ENCODE measurements at regions not wholly inside any gene's neighbourhood (a gene's known extent, or its start where the extent isn't known, plus 50 kb on each side); places are given as distances from the start of the nearest gene placed in this dataset.

GRCh38 chr20:22796469-22797077 is 212.2 kb upstream of the FOXA2 start:
- H3K4me1 ChIP-seq = no peaks in the 10 kb centered on the region
- ATAC-seq (no peak), FAIRE-seq (no peak), DNase-seq (no peak)
- intact Hi-C loops (cut with DNase I) = no loop called here
- WGBS, 2 donors = 48 to 65% methylated on average over 5 of the region's 5 CpGs
- no peaks in the 10 kb centered on the region for H3K9me3 ChIP-seq
- no peaks in the 10 kb centered on the region for H3K27me3 ChIP-seq
- H3K27ac ChIP-seq = peak overlapping the region in 1 of 4 donors; percentile 26
- no peaks in the 10 kb centered on the region for H3K36me3 ChIP-seq
- no peak overlapping the region for H3K4me3 ChIP-seq
- TF ChIP-seq, protein P1, sequence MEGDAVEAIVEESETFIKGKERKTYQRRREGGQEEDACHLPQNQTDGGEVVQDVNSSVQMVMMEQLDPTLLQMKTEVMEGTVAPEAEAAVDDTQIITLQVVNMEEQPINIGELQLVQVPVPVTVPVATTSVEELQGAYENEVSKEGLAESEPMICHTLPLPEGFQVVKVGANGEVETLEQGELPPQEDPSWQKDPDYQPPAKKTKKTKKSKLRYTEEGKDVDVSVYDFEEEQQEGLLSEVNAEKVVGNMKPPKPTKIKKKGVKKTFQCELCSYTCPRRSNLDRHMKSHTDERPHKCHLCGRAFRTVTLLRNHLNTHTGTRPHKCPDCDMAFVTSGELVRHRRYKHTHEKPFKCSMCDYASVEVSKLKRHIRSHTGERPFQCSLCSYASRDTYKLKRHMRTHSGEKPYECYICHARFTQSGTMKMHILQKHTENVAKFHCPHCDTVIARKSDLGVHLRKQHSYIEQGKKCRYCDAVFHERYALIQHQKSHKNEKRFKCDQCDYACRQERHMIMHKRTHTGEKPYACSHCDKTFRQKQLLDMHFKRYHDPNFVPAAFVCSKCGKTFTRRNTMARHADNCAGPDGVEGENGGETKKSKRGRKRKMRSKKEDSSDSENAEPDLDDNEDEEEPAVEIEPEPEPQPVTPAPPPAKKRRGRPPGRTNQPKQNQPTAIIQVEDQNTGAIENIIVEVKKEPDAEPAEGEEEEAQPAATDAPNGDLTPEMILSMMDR (IDR thresholded peaks at IDR 0.05) = no peak

DNA sequence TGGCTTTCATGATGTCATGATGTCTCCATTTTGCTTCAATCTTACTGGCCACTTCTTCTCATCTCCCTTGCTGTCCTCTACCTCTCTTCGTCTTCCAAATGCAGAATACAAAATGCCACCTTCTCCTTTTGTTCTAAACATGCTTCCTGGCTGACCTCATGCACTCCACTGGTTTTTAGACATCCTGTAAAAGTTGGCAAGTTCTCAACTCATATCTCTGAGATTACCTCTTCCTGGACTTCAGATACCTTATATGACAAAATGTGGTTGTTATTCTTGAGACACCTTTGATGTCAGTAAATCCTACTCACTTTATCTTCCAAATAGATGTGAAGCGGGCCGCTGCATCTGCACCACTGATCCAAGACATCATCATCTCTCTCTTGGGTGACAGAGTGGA is 212.7 kb upstream of the FOXA2 start:
- no peak for ATAC-seq
- Histone ChIP-seq H3K27ac (no peak overlapping the region), H3K4me3 (no peak overlapping the region), H3K27me3 (no peaks in the 10 kb centered on the region), H3K9me3 (no peaks in the 10 kb centered on the region), H3K4me1 (no peaks in the 10 kb centered on the region), H3K36me3 (no peaks in the 10 kb centered on the region)
- intact Hi-C loops (cut with DNase I) = no loop called here
- WGBS, 2 donors = 58 to 70% methylated on average over 3 of the region's 3 CpGs
- FAIRE-seq = no peak
- no peak for DNase-seq
- TF ChIP-seq, protein P1 (IDR thresholded peaks at IDR 0.05) = no peak

DNA sequence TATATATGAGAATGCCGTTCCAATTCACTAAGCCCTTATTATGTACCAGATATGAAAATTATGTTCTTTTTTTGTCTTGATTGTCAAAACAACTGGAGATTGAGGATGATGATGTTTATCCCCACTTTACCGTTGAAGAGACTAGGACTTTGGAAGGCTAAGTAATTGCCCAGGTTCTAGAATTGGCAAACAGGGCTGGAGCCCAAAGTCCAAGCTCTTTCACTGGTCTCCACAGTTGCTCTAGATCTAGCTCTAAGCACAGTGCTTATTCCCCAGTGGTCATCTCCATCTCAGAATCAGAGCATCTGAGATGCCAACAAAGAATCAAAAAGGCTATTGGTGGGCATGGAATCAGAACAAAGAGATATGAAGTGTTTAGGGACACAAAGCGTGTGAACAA is 215.3 kb upstream of the FOXA2 start:
- TF ChIP-seq, protein P1 (IDR thresholded peaks at IDR 0.05) = no peak
- no peaks in the 10 kb centered on the region for H3K9me3 ChIP-seq
- intact Hi-C loops (cut with DNase I) = no loop called here
- DNase-seq (no peak), FAIRE-seq (no peak), ATAC-seq (no peak)
- H3K36me3 ChIP-seq = no peaks in the 10 kb centered on the region
- no peaks in the 10 kb centered on the region for H3K4me1 ChIP-seq
- WGBS, 2 donors = 60 to 68% methylated on average over 3 of the region's 3 CpGs
- no peak overlapping the region for H3K4me3 ChIP-seq
- peaks cover 0 to 6% (median 0%) of the 10 kb centered on the region in 4 donors for H3K27me3 ChIP-seq
- H3K27ac ChIP-seq = no peak overlapping the region

DNA sequence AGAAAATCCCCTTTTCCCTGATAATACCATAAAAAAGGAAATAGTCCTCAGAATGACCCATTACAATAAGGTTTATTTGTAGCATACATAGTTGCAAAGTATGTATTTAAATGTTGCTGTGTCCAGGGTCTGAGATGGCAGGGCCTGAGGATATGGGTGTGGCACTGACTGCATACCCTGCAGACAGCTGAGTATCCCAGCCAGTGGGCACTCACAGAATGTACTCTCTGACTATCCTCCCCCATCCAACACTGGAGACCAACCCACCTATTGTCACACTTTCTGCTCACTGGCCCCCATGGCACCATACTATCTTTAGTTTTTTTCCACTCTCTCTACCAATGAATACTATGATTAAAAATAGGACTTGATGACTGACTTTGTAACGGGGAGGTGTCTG is 215.8 kb upstream of the FOXA2 start:
- Histone ChIP-seq H3K27ac (no peak overlapping the region), H3K9me3 (no peaks in the 10 kb centered on the region), H3K27me3 (peaks cover 0 to 6% (median 0%) of the 10 kb centered on the region in 4 donors), H3K4me1 (no peaks in the 10 kb centered on the region), H3K4me3 (no peak overlapping the region), H3K36me3 (no peaks in the 10 kb centered on the region)
- intact Hi-C loops (cut with DNase I) = no loop called here
- WGBS, 2 donors = 31 to 47% methylated on average over 1 of the region's 1 CpG
- ATAC-seq (no peak), FAIRE-seq (no peak), DNase-seq (no peak)
- TF ChIP-seq, protein P1 (IDR thresholded peaks at IDR 0.05) = no peak

DNA sequence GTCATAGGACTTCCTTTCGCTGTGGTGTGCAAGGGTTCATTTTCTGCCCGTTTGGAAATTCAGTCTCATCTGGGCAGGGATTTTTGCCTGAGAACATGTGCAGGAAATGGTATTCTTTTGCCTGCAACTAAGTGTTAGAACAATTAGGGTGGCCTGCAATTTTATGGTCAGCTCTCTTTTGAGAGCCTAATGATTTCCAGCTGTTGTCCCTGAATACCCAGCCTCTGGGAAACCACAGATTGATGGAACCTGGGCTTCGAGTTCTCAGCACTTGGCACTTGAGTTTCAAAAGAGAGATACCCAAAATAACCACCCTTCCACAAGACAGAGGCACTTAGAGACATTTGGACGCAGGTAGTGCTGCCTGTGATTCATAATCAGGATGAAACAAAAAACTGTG is 217.2 kb upstream of the FOXA2 start:
- Histone ChIP-seq H3K4me1 (no peaks in the 10 kb centered on the region), H3K9me3 (no peaks in the 10 kb centered on the region), H3K27me3 (peaks cover 0 to 6% (median 0%) of the 10 kb centered on the region in 4 donors), H3K36me3 (no peaks in the 10 kb centered on the region), H3K4me3 (no peak overlapping the region), H3K27ac (no peak overlapping the region)
- intact Hi-C loops (cut with DNase I) = no loop called here
- FAIRE-seq (no peak), DNase-seq (no peak), ATAC-seq (no peak)
- TF ChIP-seq, protein P1 (IDR thresholded peaks at IDR 0.05) = no peak
- WGBS, 2 donors = 39 to 43% methylated on average over 4 of the region's 4 CpGs
